DOHH2 (cell line): ENCODE measurements at regions not wholly inside any gene's neighbourhood (a gene's known extent, or its start where the extent isn't known, plus 50 kb on each side); places are given as distances from the start of the nearest gene placed in this dataset.

Experiments
- CTCF ChIP-seq: fragments of 200-600 bp; sonication (generic); IDR thresholded peaks from one replicate; pipeline ENCODE4 v1.5.1; 2014; ENCODE audit warnings: antibody characterized with exemption, mild to moderate bottlenecking, low read depth, low read length; ENCODE audit not compliant: poor library complexity, severe bottlenecking
- EZH2phosphoT487 ChIP-seq: fragments of 200-600 bp; sonication (generic); IDR thresholded peaks from 2 replicates; pipeline ENCODE4 v1.6.1; 2017; ENCODE audit warnings: borderline replicate concordance, mild to moderate bottlenecking, antibody characterized with exemption, low read length, moderate library complexity, mixed read lengths

GRCh38 chr11:35077709-35078469, 61.1 kb upstream of the CD44 start:
- TF ChIP-seq CTCF, result no peak
- TF ChIP-seq EZH2phosphoT487, result no peak
